Type B pancreatic cell (in vitro differentiated cells): ENCODE measurements at regions not wholly inside any gene's neighbourhood (a gene's known extent, or its start where the extent isn't known, plus 50 kb on each side); places are given as distances from the start of the nearest gene placed in this dataset.

Experiments
- DNase-seq: peaks from one replicate; pipeline ENCODE4 v3.0.0; 2021; ENCODE audit warnings: mixed read lengths; ENCODE audit not compliant: unreplicated experiment; ENCODE audit errors: extremely low spot score
- H3K27ac Mint-ChIP-seq: 2 replicates; pipeline ENCODE4 v1.8.0; 2021; ENCODE audit warnings: mild to moderate bottlenecking, mixed read lengths
- H3K27me3 Mint-ChIP-seq: 2 replicates; pipeline ENCODE4 v1.8.0; 2021; ENCODE audit warnings: mixed read lengths
- H3K36me3 Mint-ChIP-seq: 2 replicates; pipeline ENCODE4 v1.8.0; 2021; ENCODE audit warnings: mixed read lengths
- H3K4me1 Mint-ChIP-seq: one replicate; pipeline ENCODE4 v1.8.0; 2021; ENCODE audit warnings: mixed read lengths; ENCODE audit not compliant: unreplicated experiment
- H3K4me3 Mint-ChIP-seq: 2 replicates; pipeline ENCODE4 v1.8.0; 2021; ENCODE audit warnings: mild to moderate bottlenecking, mixed read lengths
- H3K9me3 Mint-ChIP-seq: 2 replicates; pipeline ENCODE4 v1.8.0; 2021; ENCODE audit warnings: mixed read lengths
- TF ChIP-seq, protein P1 (sequence below): fragments of 200-600 bp; sonication (generic); conservative IDR thresholded peaks from 2 replicates; pipeline ENCODE4 v1.5.0; 2021; ENCODE audit warnings: antibody characterized with exemption, mild to moderate bottlenecking

DNA sequence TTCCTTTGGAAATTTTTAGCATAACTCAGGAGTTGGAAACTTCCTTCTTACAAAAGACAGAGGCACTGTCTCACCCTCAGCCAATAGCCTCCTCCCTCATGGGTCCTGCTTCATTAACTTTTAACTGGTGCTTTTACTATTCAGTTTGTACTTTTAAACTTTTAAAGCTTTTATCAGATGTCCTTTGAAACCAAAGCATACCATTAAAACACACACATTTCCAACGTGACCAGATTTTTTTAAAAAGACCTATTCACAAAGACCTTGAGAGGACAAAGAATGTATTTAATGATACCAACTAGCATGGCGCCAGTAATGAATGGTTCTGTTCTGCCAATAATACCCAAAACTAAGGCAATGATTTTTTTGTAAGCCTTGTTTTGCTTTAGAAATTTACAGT lies 173.6 kb upstream of the EEA1 start:
- H3K9me3 Mint-ChIP-seq: no peaks in the 10 kb centered on the region
- H3K4me3 Mint-ChIP-seq: no peak overlapping the region
- DNase-seq: no peak
- H3K36me3 Mint-ChIP-seq: no peaks in the 10 kb centered on the region
- TF ChIP-seq, protein P1, sequence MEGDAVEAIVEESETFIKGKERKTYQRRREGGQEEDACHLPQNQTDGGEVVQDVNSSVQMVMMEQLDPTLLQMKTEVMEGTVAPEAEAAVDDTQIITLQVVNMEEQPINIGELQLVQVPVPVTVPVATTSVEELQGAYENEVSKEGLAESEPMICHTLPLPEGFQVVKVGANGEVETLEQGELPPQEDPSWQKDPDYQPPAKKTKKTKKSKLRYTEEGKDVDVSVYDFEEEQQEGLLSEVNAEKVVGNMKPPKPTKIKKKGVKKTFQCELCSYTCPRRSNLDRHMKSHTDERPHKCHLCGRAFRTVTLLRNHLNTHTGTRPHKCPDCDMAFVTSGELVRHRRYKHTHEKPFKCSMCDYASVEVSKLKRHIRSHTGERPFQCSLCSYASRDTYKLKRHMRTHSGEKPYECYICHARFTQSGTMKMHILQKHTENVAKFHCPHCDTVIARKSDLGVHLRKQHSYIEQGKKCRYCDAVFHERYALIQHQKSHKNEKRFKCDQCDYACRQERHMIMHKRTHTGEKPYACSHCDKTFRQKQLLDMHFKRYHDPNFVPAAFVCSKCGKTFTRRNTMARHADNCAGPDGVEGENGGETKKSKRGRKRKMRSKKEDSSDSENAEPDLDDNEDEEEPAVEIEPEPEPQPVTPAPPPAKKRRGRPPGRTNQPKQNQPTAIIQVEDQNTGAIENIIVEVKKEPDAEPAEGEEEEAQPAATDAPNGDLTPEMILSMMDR: no peak
- H3K27me3 Mint-ChIP-seq: no peaks in the 10 kb centered on the region
- peaks cover 29% of the 10 kb centered on the region for H3K4me1 Mint-ChIP-seq
- H3K27ac Mint-ChIP-seq: no peak overlapping the region

- no peak overlapping the region for H3K4me3 Mint-ChIP-seq
- no peaks in the 10 kb centered on the region for H3K36me3 Mint-ChIP-seq
- TF ChIP-seq, protein P1: no peak
- no peak for DNase-seq
- H3K27me3 Mint-ChIP-seq: no peaks in the 10 kb centered on the region
- H3K4me1 Mint-ChIP-seq: peaks cover 33% of the 10 kb centered on the region
- H3K9me3 Mint-ChIP-seq: no peaks in the 10 kb centered on the region
- H3K27ac Mint-ChIP-seq: no peak overlapping the region
Observed at GRCh38 chr12:93103154-93103553, 174.1 kb upstream of the EEA1 start.

DNA sequence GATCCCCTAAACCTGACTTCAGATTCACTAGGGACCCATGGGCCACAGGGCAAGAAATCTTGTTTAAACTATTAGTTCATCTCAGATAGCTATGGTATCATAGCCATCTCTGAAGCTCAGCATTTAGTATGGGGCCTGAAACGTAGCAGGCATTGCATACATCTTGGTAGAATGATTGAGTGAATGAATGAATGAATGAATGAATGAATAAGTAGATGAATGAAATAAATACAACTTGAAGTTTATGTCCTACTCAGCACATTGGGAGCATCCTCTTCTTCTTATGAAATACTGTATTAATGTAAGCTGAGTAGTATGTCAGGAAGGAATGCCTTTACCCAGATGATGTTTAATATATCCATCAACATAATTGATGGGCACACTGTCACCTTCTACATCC lies 175.4 kb upstream of the EEA1 start:
- no peaks in the 10 kb centered on the region for H3K36me3 Mint-ChIP-seq
- H3K27me3 Mint-ChIP-seq: no peaks in the 10 kb centered on the region
- H3K27ac Mint-ChIP-seq: no peak overlapping the region
- TF ChIP-seq, protein P1: no peak
- no peaks in the 10 kb centered on the region for H3K9me3 Mint-ChIP-seq
- H3K4me3 Mint-ChIP-seq: no peak overlapping the region
- no peak for DNase-seq
- H3K4me1 Mint-ChIP-seq: peaks cover 34% of the 10 kb centered on the region

- Mint-ChIP-seq H3K4me1 (peaks cover 29% of the 10 kb centered on the region), H3K27me3 (no peaks in the 10 kb centered on the region), H3K4me3 (no peak overlapping the region), H3K36me3 (no peaks in the 10 kb centered on the region), H3K9me3 (no peaks in the 10 kb centered on the region), H3K27ac (no peak overlapping the region)
- no peak for DNase-seq
- TF ChIP-seq, protein P1: no peak
Observed at GRCh38 chr12:93106910-93107309, 177.8 kb upstream of the EEA1 start.

DNA sequence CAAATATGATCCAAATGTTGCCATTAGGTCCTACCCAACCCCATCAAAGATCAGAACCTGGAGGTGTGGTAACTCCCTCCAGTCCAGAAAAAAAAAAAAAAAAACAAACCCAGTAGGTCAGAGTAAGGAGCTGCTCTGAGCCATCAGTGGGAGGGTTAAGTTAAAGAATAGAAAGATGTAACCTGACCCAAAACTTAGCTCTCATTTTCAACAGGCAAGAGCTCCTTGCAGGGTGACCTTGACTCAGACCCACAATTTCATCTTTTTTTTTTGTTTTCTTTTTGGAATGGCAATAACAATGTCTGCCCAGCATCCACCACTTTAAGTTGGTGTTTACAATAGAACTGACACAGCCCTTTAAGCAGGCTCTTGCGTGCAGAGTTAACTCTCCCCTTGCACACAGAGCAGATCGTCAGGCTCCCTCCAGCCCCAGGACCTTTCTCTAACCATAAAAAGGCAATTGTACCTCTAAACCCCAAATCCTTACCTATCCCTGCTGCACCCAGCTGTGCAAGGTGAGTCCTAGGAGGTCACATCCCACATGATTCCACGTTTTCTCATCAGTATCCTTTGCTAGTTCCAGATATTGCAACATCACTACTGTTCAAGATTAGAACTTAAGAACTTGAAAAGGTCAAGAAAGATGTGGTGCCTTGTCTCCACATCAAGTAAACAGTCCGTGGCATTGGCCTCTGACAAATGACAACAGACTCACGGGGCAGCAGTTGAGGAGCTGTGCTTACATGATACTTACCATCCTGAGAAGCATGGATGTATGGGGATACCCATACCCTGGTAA lies 178.6 kb upstream of the EEA1 start:
- Mint-ChIP-seq H3K27ac (no peak overlapping the region), H3K36me3 (no peaks in the 10 kb centered on the region), H3K4me1 (peaks cover 25% of the 10 kb centered on the region), H3K4me3 (peak overlapping the region; percentile 52), H3K27me3 (no peaks in the 10 kb centered on the region), H3K9me3 (no peaks in the 10 kb centered on the region)
- DNase-seq: no peak
- TF ChIP-seq, protein P1: no peak
